Testis (tissue), 2 donors: ENCODE measurements at regions not wholly inside any gene's neighbourhood (a gene's known extent, or its start where the extent isn't known, plus 50 kb on each side); places are given as distances from the start of the nearest gene placed in this dataset.

ENCODE experiments used
- CTCF ChIP-seq, 3 experiments: fragments of 450-650 bp in 2 of 3; fragments of 200-600 bp in 1 of 3; sonication (generic) in 1 of 3; IDR thresholded peaks; one replicate each; pipeline ENCODE4 v1.5.1; 2016 to 2019; ENCODE audit warnings: antibody characterized with exemption in 3 of 3, mild to moderate bottlenecking in 2 of 3, moderate library complexity in 1 of 3
- POLR2A ChIP-seq: fragments of 450-650 bp; IDR thresholded peaks from one replicate; pipeline ENCODE4 v1.6.1; 2017; ENCODE audit warnings: antibody characterized with exemption, mild to moderate bottlenecking, moderate library complexity

GRCh38 chr9:88596376-88596775, 61.4 kb downstream of the NXNL2 start:
- TF ChIP-seq POLR2A (no peak), CTCF (IDR thresholded peaks at IDR 0.05) (no peak)
